ACC112 (cell line): ENCODE measurements at regions not wholly inside any gene's neighbourhood (a gene's known extent, or its start where the extent isn't known, plus 50 kb on each side); places are given as distances from the start of the nearest gene placed in this dataset.

Source experiments
- H2AFZ ChIP-seq: fragments of 200-600 bp; sonication (generic); one replicate; pipeline ENCODE4 v1.6.0; 2017; ENCODE audit warnings: antibody characterized with exemption, low read length; ENCODE audit not compliant: unreplicated experiment
- H3K27ac ChIP-seq: fragments of 200-600 bp; sonication (generic); 2 replicates; pipeline ENCODE4 v1.5.1; 2014; ENCODE audit warnings: low read depth, mild to moderate bottlenecking, antibody characterized with exemption, low read length, moderate library complexity
- H3K27me3 ChIP-seq: fragments of 200-600 bp; sonication (generic); 2 replicates; pipeline ENCODE4 v1.6.1; 2014; ENCODE audit warnings: mild to moderate bottlenecking, antibody characterized with exemption, low read length, moderate library complexity, mixed read lengths; ENCODE audit not compliant: insufficient read depth
- H3K36me3 ChIP-seq: fragments of 200-600 bp; sonication (generic); 2 replicates; pipeline ENCODE4 v1.6.1; 2016; ENCODE audit warnings: mild to moderate bottlenecking, antibody characterized with exemption, low read length, moderate library complexity, mixed read lengths; ENCODE audit not compliant: insufficient read depth
- H3K4me1 ChIP-seq: fragments of 200-600 bp; sonication (generic); one replicate; pipeline ENCODE4 v1.6.1; 2016; ENCODE audit warnings: low read length, mixed read lengths; ENCODE audit not compliant: insufficient read depth, unreplicated experiment, control insufficient read depth
- H3K4me3 ChIP-seq: fragments of 200-600 bp; sonication (generic); 2 replicates; pipeline ENCODE4 v1.5.1; 2014; ENCODE audit warnings: mild to moderate bottlenecking, low read depth, low read length
- H3K79me2 ChIP-seq: fragments of 200-600 bp; sonication (generic); one replicate; pipeline ENCODE4 v1.6.0; 2016; ENCODE audit warnings: low read length; ENCODE audit not compliant: control insufficient read depth, unreplicated experiment, insufficient read depth

DNA sequence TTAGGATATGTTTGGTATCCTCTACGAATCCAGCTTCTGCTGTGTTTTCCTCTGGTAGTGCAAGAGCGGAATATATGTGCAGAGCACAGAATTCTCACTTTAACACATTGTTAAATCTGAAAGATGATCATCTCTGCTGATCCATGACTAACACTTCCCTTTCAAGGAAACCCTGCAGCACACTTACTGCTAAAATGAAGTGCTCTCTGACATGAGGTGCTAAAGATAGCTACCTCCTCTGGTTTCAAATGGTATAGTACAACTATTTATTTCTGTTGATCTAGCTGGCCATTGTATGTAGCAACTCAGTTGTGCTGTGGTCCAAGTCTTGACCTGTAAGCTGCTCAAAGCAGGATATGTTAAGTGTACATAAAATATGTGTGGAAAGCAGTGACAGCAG, 162.4 kb upstream of the FMR1 start:
- no peak overlapping the region for H3K4me3 ChIP-seq
- H2AFZ ChIP-seq: no peak overlapping the region
- H3K27me3 ChIP-seq: no peaks in the 10 kb centered on the region
- H3K79me2 ChIP-seq: no peaks in the 10 kb centered on the region
- H3K27ac ChIP-seq: no peak overlapping the region
- no peaks in the 10 kb centered on the region for H3K4me1 ChIP-seq
- H3K36me3 ChIP-seq: no peaks in the 10 kb centered on the region

- H3K79me2 ChIP-seq: no peaks in the 10 kb centered on the region
- H3K4me3 ChIP-seq: no peak overlapping the region
- no peaks in the 10 kb centered on the region for H3K36me3 ChIP-seq
- no peaks in the 10 kb centered on the region for H3K27me3 ChIP-seq
- no peak overlapping the region for H3K27ac ChIP-seq
- no peak overlapping the region for H2AFZ ChIP-seq
- H3K4me1 ChIP-seq: no peaks in the 10 kb centered on the region
These were observed 154.0 kb upstream of the FMR1 start for GRCh38 chrX:147757750-147758149.

DNA sequence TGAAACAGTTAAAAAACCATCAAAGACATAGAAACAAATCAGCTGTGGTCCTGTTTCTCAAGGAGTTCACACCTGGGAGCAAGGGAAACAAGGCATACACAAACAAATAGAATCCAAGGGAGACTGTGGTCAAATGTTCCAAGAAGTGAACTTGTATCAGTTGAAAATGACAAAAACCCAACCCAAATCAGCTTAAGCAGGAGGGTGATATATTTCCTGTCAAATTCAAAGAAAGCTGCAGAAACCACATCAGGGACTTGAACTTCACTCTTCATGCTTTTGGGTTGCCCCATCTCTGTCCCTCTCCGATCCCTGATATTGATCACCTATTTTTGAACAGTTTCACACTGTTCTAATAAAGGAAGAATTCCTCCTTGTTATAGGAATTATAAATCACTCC, 148.6 kb upstream of the FMR1 start:
- no peak overlapping the region for H3K4me3 ChIP-seq
- H3K79me2 ChIP-seq: no peaks in the 10 kb centered on the region
- no peaks in the 10 kb centered on the region for H3K36me3 ChIP-seq
- no peak overlapping the region for H2AFZ ChIP-seq
- H3K27me3 ChIP-seq: no peaks in the 10 kb centered on the region
- no peak overlapping the region for H3K27ac ChIP-seq
- no peaks in the 10 kb centered on the region for H3K4me1 ChIP-seq

GRCh38 chrX:147764868-147765267, 146.9 kb upstream of the FMR1 start:
- H3K27ac ChIP-seq: no peak overlapping the region
- H2AFZ ChIP-seq: no peak overlapping the region
- H3K4me3 ChIP-seq: no peak overlapping the region
- no peaks in the 10 kb centered on the region for H3K27me3 ChIP-seq
- H3K36me3 ChIP-seq: no peaks in the 10 kb centered on the region
- no peaks in the 10 kb centered on the region for H3K4me1 ChIP-seq
- H3K79me2 ChIP-seq: no peaks in the 10 kb centered on the region

GRCh38 chrX:147770858-147771257, 140.9 kb upstream of the FMR1 start:
- Histone ChIP-seq H3K4me1 (no peaks in the 10 kb centered on the region), H3K4me3 (no peak overlapping the region), H3K27me3 (no peaks in the 10 kb centered on the region), H3K27ac (no peak overlapping the region), H2AFZ (no peak overlapping the region), H3K36me3 (no peaks in the 10 kb centered on the region), H3K79me2 (no peaks in the 10 kb centered on the region)

GRCh38 chrX:147776988-147777387, 134.7 kb upstream of the FMR1 start:
- Histone ChIP-seq H3K4me1 (no peaks in the 10 kb centered on the region), H2AFZ (no peak overlapping the region), H3K36me3 (no peaks in the 10 kb centered on the region), H3K27me3 (no peaks in the 10 kb centered on the region), H3K27ac (no peak overlapping the region), H3K79me2 (no peaks in the 10 kb centered on the region), H3K4me3 (no peak overlapping the region)

DNA sequence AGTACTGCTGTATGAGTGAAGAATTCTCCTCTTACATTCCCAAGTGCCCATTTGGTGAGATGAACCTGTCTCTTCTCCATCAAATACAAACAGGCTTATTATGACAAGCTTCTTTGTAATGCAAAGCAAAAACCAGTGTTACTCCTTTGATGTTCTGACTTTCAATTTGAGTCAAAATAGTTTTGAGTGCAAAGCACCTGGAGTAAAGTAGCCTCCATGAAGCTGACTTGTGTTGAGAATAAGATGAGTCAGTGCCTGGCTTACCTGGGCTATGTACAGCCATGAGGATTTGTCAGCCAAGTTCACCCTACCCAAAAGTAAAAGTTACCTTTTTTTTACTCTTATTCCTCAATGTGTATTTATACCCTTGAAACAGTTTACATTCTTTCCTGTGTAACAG, 132.5 kb upstream of the FMR1 start:
- H3K4me3 ChIP-seq: no peak overlapping the region
- no peak overlapping the region for H3K27ac ChIP-seq
- no peaks in the 10 kb centered on the region for H3K27me3 ChIP-seq
- no peak overlapping the region for H2AFZ ChIP-seq
- no peaks in the 10 kb centered on the region for H3K79me2 ChIP-seq
- no peaks in the 10 kb centered on the region for H3K4me1 ChIP-seq
- no peaks in the 10 kb centered on the region for H3K36me3 ChIP-seq

GRCh38 chrX:147781844-147782243, 129.9 kb upstream of the FMR1 start:
- H3K27ac ChIP-seq: no peak overlapping the region
- no peaks in the 10 kb centered on the region for H3K27me3 ChIP-seq
- no peak overlapping the region for H2AFZ ChIP-seq
- H3K36me3 ChIP-seq: no peaks in the 10 kb centered on the region
- no peaks in the 10 kb centered on the region for H3K79me2 ChIP-seq
- H3K4me1 ChIP-seq: no peaks in the 10 kb centered on the region
- H3K4me3 ChIP-seq: no peak overlapping the region

DNA sequence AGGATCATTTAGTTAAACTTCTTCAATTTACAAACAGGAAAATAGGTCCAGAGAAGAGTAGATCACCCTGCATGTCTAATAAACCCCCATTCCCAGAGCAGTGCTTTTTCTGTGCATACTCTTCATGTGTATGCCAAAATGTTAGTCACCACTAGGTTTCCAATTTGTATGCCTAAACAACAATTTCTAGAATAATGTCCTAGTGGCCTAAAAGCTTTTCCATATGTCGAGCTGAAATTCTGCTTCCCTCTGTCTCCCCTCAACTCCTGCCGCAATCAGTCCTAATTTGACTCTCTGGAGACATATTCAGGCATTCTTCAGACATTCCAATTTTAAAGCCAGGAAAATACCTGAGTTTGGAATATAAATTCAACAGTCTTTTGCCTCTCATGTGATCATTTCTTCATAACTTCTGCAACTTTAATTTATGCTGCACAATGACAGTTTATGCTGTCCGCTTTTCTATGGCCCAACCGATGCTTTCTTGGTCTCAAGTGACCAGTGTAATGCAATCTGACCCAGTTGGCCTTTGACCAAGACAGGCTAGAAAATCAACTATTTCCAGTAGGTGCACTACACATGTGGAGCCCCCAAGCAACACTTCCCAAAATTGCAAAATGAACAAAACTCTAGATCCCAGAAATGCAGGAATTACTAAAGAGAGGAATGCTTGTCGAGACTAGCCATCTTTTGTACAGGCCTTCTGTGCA, 122.9 kb upstream of the FMR1 start:
- Histone ChIP-seq H3K27me3 (no peaks in the 10 kb centered on the region), H3K36me3 (no peaks in the 10 kb centered on the region), H3K79me2 (no peaks in the 10 kb centered on the region), H3K4me3 (no peak overlapping the region), H3K4me1 (no peaks in the 10 kb centered on the region), H2AFZ (no peak overlapping the region), H3K27ac (no peak overlapping the region)

DNA sequence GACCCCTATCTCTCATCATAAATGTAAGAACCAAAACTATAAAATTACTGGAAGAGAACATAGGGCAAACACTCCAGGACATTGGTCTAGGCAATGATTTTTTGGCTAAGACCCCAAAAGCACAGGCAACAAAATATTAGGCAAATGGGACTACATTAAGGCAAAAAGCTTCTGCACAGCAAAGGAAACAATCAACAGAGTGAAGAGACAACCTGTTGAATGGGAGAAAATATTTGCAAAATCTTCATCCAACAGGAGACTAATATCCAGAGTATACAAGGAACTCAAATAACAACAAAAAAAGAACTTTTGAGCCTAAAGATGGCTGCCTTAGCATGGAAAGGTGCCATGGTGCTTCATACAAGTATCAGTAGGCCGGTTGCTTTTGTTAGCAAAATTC, 111.1 kb upstream of the FMR1 start:
- no peaks in the 10 kb centered on the region for H3K79me2 ChIP-seq
- H3K27me3 ChIP-seq: no peaks in the 10 kb centered on the region
- no peak overlapping the region for H2AFZ ChIP-seq
- H3K36me3 ChIP-seq: no peaks in the 10 kb centered on the region
- H3K4me1 ChIP-seq: no peaks in the 10 kb centered on the region
- H3K27ac ChIP-seq: no peak overlapping the region
- H3K4me3 ChIP-seq: no peak overlapping the region

- H3K4me3 ChIP-seq: no peak overlapping the region
- no peaks in the 10 kb centered on the region for H3K79me2 ChIP-seq
- H2AFZ ChIP-seq: no peak overlapping the region
- no peaks in the 10 kb centered on the region for H3K36me3 ChIP-seq
- no peaks in the 10 kb centered on the region for H3K4me1 ChIP-seq
- no peaks in the 10 kb centered on the region for H3K27me3 ChIP-seq
- H3K27ac ChIP-seq: no peak overlapping the region
These were observed 107.8 kb upstream of the FMR1 start for GRCh38 chrX:147803948-147804347.
